WTC11 (cell line): ENCODE measurements at regions not wholly inside any gene's neighbourhood (a gene's known extent, or its start where the extent isn't known, plus 50 kb on each side); places are given as distances from the start of the nearest gene placed in this dataset.

ENCODE experiments used
- TF ChIP-seq, protein P1 (sequence below): fragments of 200-600 bp; IDR thresholded peaks from 2 replicates; pipeline ENCODE4 v1.8.0; 2022; ENCODE audit warnings: antibody characterized with exemption
- TF ChIP-seq, protein P2 (sequence below): sonication (generic); formaldehyde crosslinking; IDR thresholded peaks from 2 replicates; pipeline ENCODE4 v1.8.0; 2022; ENCODE audit warnings: mild to moderate bottlenecking, missing genetic modification reagents

GRCh38 chr5:53376853-53377252 lies 103.6 kb upstream of the FST start:
- TF ChIP-seq, protein P1, sequence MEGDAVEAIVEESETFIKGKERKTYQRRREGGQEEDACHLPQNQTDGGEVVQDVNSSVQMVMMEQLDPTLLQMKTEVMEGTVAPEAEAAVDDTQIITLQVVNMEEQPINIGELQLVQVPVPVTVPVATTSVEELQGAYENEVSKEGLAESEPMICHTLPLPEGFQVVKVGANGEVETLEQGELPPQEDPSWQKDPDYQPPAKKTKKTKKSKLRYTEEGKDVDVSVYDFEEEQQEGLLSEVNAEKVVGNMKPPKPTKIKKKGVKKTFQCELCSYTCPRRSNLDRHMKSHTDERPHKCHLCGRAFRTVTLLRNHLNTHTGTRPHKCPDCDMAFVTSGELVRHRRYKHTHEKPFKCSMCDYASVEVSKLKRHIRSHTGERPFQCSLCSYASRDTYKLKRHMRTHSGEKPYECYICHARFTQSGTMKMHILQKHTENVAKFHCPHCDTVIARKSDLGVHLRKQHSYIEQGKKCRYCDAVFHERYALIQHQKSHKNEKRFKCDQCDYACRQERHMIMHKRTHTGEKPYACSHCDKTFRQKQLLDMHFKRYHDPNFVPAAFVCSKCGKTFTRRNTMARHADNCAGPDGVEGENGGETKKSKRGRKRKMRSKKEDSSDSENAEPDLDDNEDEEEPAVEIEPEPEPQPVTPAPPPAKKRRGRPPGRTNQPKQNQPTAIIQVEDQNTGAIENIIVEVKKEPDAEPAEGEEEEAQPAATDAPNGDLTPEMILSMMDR: no peak
- TF ChIP-seq, protein P2, sequence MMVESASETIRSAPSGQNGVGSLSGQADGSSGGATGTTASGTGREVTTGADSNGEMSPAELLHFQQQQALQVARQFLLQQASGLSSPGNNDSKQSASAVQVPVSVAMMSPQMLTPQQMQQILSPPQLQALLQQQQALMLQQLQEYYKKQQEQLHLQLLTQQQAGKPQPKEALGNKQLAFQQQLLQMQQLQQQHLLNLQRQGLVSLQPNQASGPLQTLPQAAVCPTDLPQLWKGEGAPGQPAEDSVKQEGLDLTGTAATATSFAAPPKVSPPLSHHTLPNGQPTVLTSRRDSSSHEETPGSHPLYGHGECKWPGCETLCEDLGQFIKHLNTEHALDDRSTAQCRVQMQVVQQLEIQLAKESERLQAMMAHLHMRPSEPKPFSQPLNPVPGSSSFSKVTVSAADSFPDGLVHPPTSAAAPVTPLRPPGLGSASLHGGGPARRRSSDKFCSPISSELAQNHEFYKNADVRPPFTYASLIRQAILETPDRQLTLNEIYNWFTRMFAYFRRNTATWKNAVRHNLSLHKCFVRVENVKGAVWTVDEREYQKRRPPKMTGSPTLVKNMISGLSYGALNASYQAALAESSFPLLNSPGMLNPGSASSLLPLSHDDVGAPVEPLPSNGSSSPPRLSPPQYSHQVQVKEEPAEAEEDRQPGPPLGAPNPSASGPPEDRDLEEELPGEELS: no peak
